Motor neuron (in vitro differentiated cells): ENCODE measurements at regions not wholly inside any gene's neighbourhood (a gene's known extent, or its start where the extent isn't known, plus 50 kb on each side); places are given as distances from the start of the nearest gene placed in this dataset.

Source experiments
- ATAC-seq, 8 experiments: fragments of 200-7000 bp; cut with Tn5 transposase; replicated peaks in 6 of 8; 2 replicates each; pipeline ENCODE4 v1.8.0; 2021; ENCODE audit warnings: mild to moderate bottlenecking in 8 of 8, moderate library complexity in 8 of 8
- H3K27ac ChIP-seq, 2 donors: fragments of 250-450 bp; sonication (Bioruptor Pico); 2 replicates each; pipeline ENCODE4 v1.9.0; 2021; ENCODE audit warnings: antibody characterized with exemption in 2 of 2, mild to moderate bottlenecking in 2 of 2, moderate library complexity in 1 of 2
- H3K4me1 ChIP-seq, 2 donors: fragments of 250-450 bp; sonication (Bioruptor Pico); replicated peaks in 1 of 2; 2 replicates each; pipeline ENCODE4 v1.6.1; 2021; ENCODE audit warnings: antibody characterized with exemption in 2 of 2, mild to moderate bottlenecking in 2 of 2, moderate library complexity in 1 of 2
- H3K4me3 ChIP-seq, 5 donors: fragments of 250-450 bp; sonication (Bioruptor Pico); 2 replicates each; pipeline ENCODE4 v1.9.0; 2021; ENCODE audit warnings: antibody characterized with exemption in 5 of 5, mild to moderate bottlenecking in 5 of 5, moderate library complexity in 4 of 5
- WGBS, 10 experiments: fragments of 450-650 bp; shearing (Covaris generic); methylation state at CpG; one replicate each; pipeline ENCODE4 v1.0.0; 2022; 5-methylcytosine and 5-hydroxymethylcytosine counted together
- in situ Hi-C, 9 experiments: fragments of 400-800 bp; cut with MboI; loops; one replicate each; pipeline ENCODE4 v1.15.0; 2021; ENCODE audit warnings: low sequenced_read_pairs in 9 of 9, low pct_unique_long_range_greater_than_20kb in 2 of 9; ENCODE audit not compliant: unreplicated experiment in 9 of 9

- H3K27ac ChIP-seq: no peak overlapping the region
- H3K4me1 ChIP-seq: peaks cover 0 to 12% of the 10 kb centered on the region in 2 donors
- WGBS, 10 experiments: 0 to 100% (median 86%) methylated on average over 1 to 7 of the region's 9 CpGs; no CpG with 5 or more reads in 4 of the 10 experiments
- H3K4me3 ChIP-seq: no peak overlapping the region
- in situ Hi-C loops: no loop called here
- peak in 3 of 8 experiments; percentile 20 to 74 (median 21) for ATAC-seq
Measured at GRCh38 chr15:62625429-62626033, 417.0 kb upstream of the TPM1 start.

- 46 to 100% (median 95%) methylated on average over 1 to 4 of the region's 4 CpGs; no CpG with 5 or more reads in 2 of the 10 experiments for WGBS, 10 experiments
- in situ Hi-C loops: no loop called here
- Histone ChIP-seq H3K4me1 (peaks cover 0 to 17% of the 10 kb centered on the region in 2 donors), H3K27ac (no peak overlapping the region), H3K4me3 (no peak overlapping the region)
- peak in 3 of 8 experiments; percentile 4 to 32 (median 6) for ATAC-seq
Measured at GRCh38 chr15:62626903-62627302, 415.6 kb upstream of the TPM1 start.

- H3K27ac ChIP-seq: no peak overlapping the region
- 13 to 100% (median 85%) methylated on average over 1 to 2 of the region's 2 CpGs for WGBS, 10 experiments
- in situ Hi-C loops: no loop called here
- peak in 2 of 8 experiments; percentile 23 to 72 for ATAC-seq
- H3K4me3 ChIP-seq: no peak overlapping the region
- H3K4me1 ChIP-seq: peaks cover 0 to 14% of the 10 kb centered on the region in 2 donors
Measured at GRCh38 chr15:62631076-62631724, 411.3 kb upstream of the TPM1 start.

GRCh38 chr15:62636823-62637573 is 405.5 kb upstream of the TPM1 start:
- peak overlapping the region in 1 of 2 donors; percentile 24 for H3K27ac ChIP-seq
- 29 to 100% (median 57%) methylated on average over 1 to 7 of the region's 9 CpGs; no CpG with 5 or more reads in 1 of the 10 experiments for WGBS, 10 experiments
- H3K4me3 ChIP-seq: no peak overlapping the region
- ATAC-seq: peak in 6 of 8 experiments; percentile 38 to 85 (median 77)
- in situ Hi-C loops: no loop called here
- H3K4me1 ChIP-seq: peaks cover 18 to 21% of the 10 kb centered on the region in 2 donors

- Histone ChIP-seq H3K4me3 (no peak overlapping the region), H3K27ac (peak overlapping the region in 1 of 2 donors; percentile 24), H3K4me1 (peaks cover 18 to 21% of the 10 kb centered on the region in 2 donors)
- 0 to 80% (median 62%) methylated on average over 1 to 5 of the region's 5 CpGs; no CpG with 5 or more reads in 2 of the 10 experiments for WGBS, 10 experiments
- ATAC-seq: peak in 7 of 8 experiments; percentile 25 to 98 (median 76)
- in situ Hi-C loops: no loop called here
Measured at GRCh38 chr15:62637574-62637897, 405.0 kb upstream of the TPM1 start.

- peaks cover 18 to 21% of the 10 kb centered on the region in 2 donors for H3K4me1 ChIP-seq
- H3K27ac ChIP-seq: peak overlapping the region in 1 of 2 donors; percentile 24
- 34 to 100% (median 94%) methylated on average over 1 to 5 of the region's 8 CpGs; no CpG with 5 or more reads in 3 of the 10 experiments for WGBS, 10 experiments
- in situ Hi-C loops: no loop called here
- peak in 3 of 8 experiments; percentile 3 to 74 (median 32) for ATAC-seq
- no peak overlapping the region for H3K4me3 ChIP-seq
Measured at GRCh38 chr15:62637950-62638619, 404.5 kb upstream of the TPM1 start.

- Histone ChIP-seq H3K27ac (no peak overlapping the region), H3K4me1 (peaks cover 18 to 22% of the 10 kb centered on the region in 2 donors), H3K4me3 (no peak overlapping the region)
- no peak for ATAC-seq
- 22 to 100% (median 90%) methylated on average over 1 to 4 of the region's 4 CpGs; no CpG with 5 or more reads in 3 of the 10 experiments for WGBS, 10 experiments
- in situ Hi-C loops: no loop called here
Measured at GRCh38 chr15:62639432-62639831, 403.1 kb upstream of the TPM1 start.

- no peak for ATAC-seq
- in situ Hi-C loops: no loop called here
- Histone ChIP-seq H3K4me1 (peaks cover 18 to 22% of the 10 kb centered on the region in 2 donors), H3K4me3 (no peak overlapping the region), H3K27ac (no peak overlapping the region)
- WGBS, 10 experiments: 90 to 100% (median 100%) methylated on average over 1 to 6 of the region's 6 CpGs; no CpG with 5 or more reads in 4 of the 10 experiments
Measured at GRCh38 chr15:62639906-62640605, 402.5 kb upstream of the TPM1 start.

- in situ Hi-C loops: no loop called here
- WGBS, 10 experiments: 40 to 100% (median 87%) methylated on average over 1 to 3 of the region's 3 CpGs; no CpG with 5 or more reads in 1 of the 10 experiments
- H3K27ac ChIP-seq: no peak overlapping the region
- no peak overlapping the region for H3K4me3 ChIP-seq
- H3K4me1 ChIP-seq: peaks cover 15 to 18% of the 10 kb centered on the region in 2 donors
- ATAC-seq: no peak
Measured at GRCh38 chr15:62641825-62642224, 400.7 kb upstream of the TPM1 start.

- Histone ChIP-seq H3K27ac (no peak overlapping the region), H3K4me1 (peaks cover 4 to 6% of the 10 kb centered on the region in 2 donors), H3K4me3 (no peak overlapping the region)
- WGBS, 10 experiments: 100% methylated on average over 1 to 2 of the region's 4 CpGs; no CpG with 5 or more reads in 8 of the 10 experiments
- in situ Hi-C loops: no loop called here
- ATAC-seq: no peak
Measured at GRCh38 chr15:62643572-62643971, 399.0 kb upstream of the TPM1 start.

- WGBS, 10 experiments: 60 to 100% (median 78%) methylated on average over 1 to 7 of the region's 7 CpGs; no CpG with 5 or more reads in 3 of the 10 experiments
- no peak for ATAC-seq
- no peak overlapping the region for H3K27ac ChIP-seq
- no peak overlapping the region for H3K4me3 ChIP-seq
- H3K4me1 ChIP-seq: peaks cover 4 to 6% of the 10 kb centered on the region in 2 donors
- in situ Hi-C loops: no loop called here
Measured at GRCh38 chr15:62644216-62644888, 398.2 kb upstream of the TPM1 start.
